ENCODE measurements at regions not wholly inside any gene's neighbourhood (a gene's known extent, or its start where the extent isn't known, plus 50 kb on each side); places are given as distances from the start of the nearest gene placed in this dataset.

DNA sequence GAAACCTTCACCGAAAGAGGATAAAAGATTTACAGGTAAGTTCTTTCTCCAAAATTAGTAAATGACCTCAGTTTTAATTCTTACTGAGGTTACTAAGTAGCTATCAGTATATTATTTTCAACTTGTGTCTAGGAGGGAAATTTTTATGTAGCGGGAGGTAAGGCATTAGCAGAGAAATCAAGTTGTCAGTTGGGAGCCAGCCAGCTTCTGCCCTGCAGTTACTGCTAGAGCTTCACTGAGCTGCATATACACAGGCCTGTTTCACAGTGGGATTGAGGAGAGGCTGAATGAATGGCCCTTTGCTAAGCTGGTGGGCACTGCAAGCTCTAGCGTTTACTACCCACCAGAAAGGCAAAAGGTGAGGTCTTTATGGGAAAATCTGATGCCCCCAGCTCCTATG is 105.7 kb downstream of the ACAA2 start:
- no peak for DNase-seq (ENCODE audit: low spot score)
- TF ChIP-seq, protein P1, sequence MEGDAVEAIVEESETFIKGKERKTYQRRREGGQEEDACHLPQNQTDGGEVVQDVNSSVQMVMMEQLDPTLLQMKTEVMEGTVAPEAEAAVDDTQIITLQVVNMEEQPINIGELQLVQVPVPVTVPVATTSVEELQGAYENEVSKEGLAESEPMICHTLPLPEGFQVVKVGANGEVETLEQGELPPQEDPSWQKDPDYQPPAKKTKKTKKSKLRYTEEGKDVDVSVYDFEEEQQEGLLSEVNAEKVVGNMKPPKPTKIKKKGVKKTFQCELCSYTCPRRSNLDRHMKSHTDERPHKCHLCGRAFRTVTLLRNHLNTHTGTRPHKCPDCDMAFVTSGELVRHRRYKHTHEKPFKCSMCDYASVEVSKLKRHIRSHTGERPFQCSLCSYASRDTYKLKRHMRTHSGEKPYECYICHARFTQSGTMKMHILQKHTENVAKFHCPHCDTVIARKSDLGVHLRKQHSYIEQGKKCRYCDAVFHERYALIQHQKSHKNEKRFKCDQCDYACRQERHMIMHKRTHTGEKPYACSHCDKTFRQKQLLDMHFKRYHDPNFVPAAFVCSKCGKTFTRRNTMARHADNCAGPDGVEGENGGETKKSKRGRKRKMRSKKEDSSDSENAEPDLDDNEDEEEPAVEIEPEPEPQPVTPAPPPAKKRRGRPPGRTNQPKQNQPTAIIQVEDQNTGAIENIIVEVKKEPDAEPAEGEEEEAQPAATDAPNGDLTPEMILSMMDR (IDR thresholded peaks at IDR 0.05; ENCODE audit: extremely low read depth, missing control alignments), result no peak

DNA sequence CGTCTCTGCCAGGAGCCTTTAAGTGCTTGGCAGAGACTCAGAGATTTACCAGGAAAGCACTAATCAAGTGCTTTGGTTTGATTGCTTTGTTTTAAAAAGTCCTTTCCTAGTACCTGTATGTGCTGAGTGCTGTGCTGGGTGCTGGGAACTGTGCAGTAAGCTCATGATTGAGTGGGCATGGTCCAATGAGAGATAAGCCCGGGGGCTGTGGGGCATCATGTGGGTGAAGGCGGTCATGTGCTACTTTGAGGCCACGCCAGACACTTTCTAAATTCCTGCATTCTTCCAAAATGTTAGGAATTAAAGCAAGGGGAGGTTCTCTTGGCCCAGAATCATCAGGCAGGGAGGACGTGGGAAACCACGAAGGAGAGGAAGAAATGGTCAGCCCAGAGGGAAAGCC is 109.0 kb downstream of the ACAA2 start:
- TF ChIP-seq, protein P1 (IDR thresholded peaks at IDR 0.05; ENCODE audit: extremely low read depth, missing control alignments), result no peak
- no peak for DNase-seq (ENCODE audit: low spot score)

DNA sequence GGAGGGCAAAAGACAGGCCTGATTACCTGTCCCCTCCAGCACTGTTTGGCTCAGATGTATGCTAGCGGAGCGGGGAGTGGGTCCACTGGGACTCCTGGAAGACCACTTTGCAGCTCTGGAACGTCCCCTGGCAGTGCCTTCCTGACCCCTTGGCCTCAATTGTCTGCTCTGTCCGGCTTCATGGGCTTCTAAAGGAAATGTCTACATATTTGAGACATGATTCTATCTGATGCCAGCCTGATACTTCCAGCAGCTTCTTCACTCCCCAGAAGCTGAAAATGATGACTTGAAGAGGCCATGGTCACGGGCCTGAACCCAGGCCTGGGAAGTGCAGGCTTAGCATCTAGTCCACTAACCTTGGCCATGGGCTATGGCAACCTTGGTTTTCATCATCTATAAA is 112.1 kb downstream of the ACAA2 start:
- no peak for DNase-seq (ENCODE audit: low spot score)
- TF ChIP-seq, protein P1 (IDR thresholded peaks at IDR 0.05; ENCODE audit: extremely low read depth, missing control alignments), result no peak

DNA sequence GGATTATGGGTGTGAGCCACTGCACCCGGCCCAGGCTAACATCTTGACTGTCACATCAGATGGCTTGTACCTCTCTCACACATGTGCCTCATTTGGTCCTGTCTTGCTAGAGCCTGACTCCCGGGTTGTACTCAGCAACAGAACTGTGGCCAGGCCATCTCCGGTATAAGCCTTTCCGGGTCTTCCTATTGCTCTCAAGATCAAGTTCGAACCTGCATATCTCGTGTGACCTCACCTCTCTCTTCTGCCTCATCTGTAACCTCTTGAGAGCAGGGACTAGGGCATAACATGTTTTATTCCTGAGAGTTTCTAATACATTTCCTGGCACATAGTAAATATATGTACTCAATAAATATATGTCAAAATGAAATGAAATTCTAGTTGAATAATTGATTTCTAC is 114.0 kb downstream of the ACAA2 start:
- TF ChIP-seq, protein P1 (IDR thresholded peaks at IDR 0.05; ENCODE audit: extremely low read depth, missing control alignments), result no peak
- no peak for DNase-seq (ENCODE audit: low spot score)

DNA sequence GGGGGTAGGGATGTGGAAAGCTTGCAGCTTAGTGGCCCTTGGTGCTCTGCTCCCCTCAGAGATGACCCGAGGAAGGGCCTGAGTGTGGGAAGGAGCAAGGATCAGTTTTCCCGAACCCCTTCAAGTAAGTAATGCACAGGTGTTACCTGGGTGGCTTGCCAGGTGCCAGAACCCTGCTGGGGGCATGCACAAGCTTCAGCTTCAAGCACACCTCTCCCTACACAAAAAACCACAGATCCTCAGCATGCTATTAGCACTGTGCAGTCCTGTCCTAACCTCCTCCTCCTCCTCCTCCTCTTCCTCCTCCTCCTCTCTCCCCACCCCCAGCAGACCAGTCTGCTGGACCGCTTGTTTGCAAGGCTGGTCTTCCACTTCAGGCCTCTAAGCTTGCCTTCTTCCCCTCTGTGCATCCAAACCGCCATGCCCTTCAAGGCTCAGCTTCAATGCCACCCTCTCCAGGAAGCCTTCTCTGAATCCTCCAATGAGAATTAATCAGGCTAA is 114.8 kb downstream of the ACAA2 start:
- TF ChIP-seq, protein P1 (IDR thresholded peaks at IDR 0.05; ENCODE audit: extremely low read depth, missing control alignments), result no peak

DNA sequence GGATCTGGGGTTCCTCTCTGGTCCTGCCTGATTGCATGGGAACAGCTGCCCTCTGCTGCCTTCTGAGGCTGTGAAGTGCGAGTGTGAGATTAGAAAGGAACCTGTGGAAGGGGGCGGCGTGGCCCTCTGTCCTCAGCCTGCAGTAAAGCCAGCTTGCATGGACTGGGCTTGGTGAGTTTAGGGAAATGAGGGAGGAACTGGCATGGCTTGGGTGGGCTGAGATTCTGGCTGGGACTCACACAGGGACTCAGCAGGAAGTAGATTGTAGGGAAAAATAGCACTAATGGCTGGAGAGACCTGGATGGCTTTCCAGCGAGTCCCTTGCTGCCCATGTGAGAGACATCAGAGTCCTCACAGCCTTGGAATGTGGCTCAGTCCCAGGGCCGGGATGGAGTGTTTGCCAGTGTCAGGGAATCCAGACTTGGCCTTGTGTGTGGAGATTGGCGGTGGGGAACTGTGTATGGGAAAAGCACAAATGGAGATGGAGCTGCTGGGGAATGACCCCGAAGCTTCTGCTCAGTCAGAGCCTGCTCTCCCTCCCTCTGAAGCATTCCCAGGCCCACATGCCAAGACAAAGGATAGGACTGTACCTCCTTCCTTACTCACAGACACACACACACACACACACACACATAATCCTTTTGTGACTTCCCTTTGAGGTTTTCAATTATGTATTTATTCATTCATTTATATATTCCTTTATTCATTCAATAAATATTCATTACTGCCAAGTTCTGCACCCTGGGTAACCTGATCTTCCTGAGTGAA is 115.4 kb downstream of the ACAA2 start:
- no peak for DNase-seq (ENCODE audit: low spot score)
- TF ChIP-seq, protein P1 (IDR thresholded peaks at IDR 0.05; ENCODE audit: extremely low read depth, missing control alignments), result no peak

More for the DNA sequence above, 114.8 kb downstream of the ACAA2 start:
- DNase-seq (ENCODE audit: low spot score), result no peak

DNA sequence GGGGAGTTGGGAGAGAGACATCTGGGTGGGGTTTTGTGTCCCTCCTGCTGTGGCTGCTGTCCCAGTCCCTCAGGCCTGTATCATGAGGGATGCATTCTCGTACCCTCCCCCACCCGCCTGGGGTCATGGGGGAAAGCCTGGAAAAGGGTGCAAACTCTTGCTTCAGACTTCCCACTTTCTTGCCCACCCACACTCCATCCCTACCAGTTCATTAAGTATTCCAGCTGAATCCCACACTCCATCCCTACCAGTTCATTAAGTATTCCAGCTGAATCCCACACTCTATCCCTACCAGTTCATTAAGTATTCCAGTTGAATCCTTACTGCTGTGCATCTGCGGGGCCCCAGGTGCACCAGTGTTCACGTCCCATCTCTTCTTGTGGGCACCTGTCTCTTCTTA is 116.3 kb downstream of the ACAA2 start:
- TF ChIP-seq, protein P1 (IDR thresholded peaks at IDR 0.05; ENCODE audit: extremely low read depth, missing control alignments), result no peak
- no peak for DNase-seq (ENCODE audit: low spot score)
